Occipital lobe (tissue), 1 donor: ENCODE measurements at regions not wholly inside any gene's neighbourhood (a gene's known extent, or its start where the extent isn't known, plus 50 kb on each side); places are given as distances from the start of the nearest gene placed in this dataset.

Source experiments
- DNase-seq: peaks from one replicate; lab custom pipeline; 2025; lab: John Stamatoyannopoulos, UW

DNA sequence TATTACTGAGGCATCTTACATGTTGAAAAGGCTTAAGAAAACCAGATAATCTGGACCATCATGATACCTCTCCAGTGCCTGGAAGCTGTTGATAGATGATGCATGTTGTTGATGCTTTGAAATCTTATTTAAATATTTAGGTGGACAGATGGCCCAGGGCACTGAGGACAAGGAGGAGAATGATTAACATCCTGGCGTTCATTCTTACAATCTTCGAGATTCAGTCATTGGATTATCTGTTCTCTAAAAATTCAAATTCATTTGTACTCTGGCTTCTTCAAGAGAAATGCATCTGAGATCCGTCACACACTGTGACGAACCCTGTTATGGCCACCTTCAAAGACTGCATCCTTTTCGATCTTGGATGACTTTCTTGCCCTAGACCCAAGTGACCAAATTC is 121.3 kb upstream of the IGF1 start:
- no peak for DNase-seq

DNA sequence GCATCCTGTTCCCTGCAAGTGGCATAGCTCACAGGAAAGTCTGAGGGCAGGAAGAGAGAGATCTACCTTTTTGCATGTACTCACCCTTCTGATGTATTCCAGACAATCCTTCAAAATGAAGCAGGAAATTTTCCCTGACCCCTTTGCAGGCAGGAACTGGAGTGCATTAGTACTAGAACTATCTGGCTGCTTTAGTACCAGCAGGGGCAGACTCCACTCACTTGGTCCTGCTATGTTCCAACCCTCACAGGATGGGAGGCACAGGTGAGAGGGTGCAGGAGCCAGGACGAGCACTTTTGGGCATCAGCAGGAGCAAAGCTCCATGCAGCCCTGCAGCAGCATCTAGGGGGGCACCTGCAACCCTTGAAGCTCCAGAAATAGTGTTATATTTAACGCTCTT is 116.3 kb upstream of the IGF1 start:
- no peak for DNase-seq

DNA sequence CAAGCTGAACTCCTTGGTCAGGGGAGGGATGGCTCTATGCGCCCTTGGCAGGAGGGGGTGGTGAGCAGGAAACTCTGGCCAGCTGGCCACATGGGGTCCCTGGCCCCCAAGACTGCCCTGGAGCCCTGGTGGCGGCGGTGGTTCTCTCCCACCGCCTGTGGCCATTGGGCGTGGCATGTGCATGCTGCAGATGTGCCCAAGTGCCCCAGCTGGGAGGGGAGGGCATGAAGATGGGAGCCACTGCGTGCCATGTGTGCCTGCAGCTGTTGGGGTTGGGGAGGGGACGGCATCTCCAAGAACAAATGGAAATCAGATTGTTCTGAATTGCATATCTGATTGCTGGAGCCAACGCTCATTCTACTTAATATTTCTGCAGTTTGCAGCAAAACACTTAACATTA is 115.7 kb upstream of the IGF1 start:
- no peak for DNase-seq

DNA sequence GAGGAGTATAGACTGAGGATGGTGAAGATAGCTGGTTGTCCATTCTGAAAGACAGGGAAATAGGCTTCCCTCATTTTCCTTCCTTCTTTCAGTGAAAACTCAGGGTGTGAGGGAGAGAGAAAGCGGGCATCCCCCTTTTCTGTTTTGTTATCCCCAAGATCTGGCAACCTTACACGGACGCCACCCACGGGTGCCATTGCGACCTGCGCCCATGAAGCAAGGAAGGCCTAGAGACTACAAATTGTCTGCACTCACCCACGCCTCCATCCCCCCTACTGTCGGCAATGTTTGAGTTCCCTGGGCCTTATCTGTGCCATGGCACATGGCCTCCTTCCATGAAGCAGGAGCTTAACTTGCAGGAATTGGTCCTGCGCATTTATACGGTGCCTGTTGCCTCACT is 115.0 kb upstream of the IGF1 start:
- DNase-seq: no peak

DNA sequence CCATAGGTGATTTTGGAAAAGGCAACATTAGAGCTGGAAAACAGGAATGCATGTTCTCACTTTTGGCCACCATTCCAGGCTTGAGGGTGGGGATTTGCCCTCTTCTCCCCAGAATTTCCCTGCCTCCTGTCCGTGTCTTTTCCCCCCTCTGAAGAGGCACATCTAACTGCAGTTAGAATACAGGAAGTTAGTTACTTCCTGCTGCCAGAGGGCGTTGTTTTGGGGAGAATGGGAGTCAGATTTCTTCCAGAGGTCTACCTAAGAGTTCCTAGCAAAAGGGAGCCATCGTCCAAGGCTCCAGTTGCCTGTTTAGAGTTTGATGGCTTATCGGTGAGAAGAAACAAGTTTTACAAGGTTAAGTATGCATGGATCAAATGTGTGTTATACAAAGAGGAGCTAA is 112.8 kb upstream of the IGF1 start:
- DNase-seq: no peak

DNA sequence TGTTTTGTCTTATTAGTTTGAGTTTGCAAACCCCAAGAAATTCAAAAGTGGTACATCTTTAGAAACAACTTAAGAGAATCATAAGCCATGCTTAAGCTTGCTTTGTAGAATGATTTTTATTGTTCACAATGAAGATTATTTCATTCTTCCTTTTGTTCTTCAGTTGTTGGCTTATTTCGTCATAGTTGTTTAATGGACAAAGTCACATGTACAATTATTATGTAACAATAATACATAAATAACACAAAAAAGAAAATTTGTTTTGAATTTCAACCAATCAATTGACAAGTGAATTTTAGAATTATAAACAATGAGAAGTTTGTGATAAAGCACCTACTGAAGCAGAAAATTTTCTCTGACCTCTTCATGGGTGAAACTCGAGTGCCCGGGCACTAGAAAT is 111.8 kb upstream of the IGF1 start:
- DNase-seq: no peak

DNA sequence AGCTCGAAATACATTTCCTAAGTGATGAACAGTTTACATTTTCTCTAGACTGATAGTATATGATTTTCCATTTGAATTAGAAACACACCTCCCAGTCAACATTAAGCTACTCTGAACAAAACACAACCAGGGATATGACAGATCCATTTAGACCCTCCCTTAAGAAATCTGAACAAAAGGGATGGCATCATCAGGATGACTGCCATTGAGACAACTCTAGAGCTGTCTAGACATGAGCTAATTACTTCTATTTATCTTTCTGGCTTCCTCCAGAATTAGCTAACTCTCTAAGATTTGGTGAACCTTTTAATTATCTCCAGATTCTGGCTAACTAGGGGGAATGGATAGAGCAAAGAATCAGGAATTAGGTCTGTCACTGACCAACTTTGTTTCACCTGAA is 92.9 kb upstream of the IGF1 start:
- DNase-seq: no peak

DNA sequence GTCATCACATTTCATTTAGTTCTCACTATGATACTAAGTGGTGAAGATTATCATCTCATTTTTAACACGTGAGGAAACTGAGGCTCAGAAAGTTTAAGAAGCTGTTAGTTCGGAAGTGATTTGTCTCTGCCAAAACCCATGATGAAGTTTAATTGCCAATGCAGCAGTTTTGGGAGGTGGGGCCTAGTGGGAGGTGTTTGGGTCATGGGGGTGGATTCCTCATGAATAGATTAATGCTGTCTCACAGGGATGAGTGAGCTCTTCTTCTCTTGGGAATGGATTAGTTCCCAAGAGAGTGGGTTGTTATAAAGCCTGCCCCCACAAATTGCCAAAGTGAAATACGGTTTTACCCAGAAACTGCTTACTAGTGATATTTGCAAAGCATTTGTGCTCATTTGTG is 91.5 kb upstream of the IGF1 start:
- DNase-seq: no peak

DNA sequence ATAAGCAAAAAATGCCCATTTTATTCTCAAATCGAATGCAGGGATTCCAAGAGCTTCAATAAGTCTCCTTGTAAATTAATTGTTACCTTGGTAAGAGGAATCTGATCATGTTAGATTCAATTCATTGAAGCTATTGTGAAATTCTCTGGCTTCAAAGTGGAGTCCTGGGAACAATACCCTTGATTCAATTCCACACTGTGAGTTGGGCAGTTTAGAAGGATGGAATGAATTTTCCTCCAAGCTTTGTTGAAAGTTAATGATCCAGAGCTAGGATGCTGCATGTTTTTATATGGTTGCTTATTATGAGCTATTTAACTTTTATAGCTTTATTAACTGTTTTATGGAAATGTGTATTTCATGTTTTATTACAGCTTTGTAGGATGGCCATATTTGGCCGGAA is 89.9 kb upstream of the IGF1 start:
- no peak for DNase-seq

DNA sequence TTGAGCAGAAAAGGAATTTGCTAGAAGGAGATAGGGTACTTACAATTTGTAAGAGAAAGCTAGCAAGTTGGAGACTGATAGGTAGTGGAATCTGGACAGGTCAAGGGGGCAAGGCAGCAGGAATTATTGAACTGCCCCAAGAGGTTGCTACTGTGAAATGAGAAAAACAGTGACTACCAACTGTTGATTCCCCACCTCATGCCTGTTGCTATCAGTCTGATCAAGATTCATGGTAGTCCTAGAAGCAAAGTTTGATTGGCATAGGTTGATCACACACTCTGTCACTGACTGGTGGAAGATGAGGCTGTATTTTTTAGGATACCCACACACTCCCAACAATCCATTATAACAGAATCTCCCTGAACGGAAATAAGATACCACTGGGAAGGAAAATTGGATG is 89.4 kb upstream of the IGF1 start:
- no peak for DNase-seq

DNA sequence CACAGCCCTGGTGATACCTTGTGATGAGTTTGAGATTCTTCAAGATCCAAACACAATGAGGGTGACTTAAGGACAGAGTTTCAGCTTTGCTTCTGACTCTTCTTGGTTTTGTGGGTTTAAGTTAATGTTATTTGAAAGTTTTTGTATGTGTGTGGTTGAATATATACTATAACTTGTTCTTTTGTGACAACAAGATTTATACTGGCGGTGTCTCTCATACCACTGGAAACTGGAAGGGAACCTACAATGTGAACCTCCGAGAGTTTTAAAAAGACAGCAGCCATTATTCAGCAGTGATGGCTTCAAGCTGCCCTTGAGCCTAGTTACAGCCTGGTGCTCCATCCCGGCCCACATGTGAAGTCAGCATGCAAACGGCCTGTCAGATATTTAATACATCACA is 87.9 kb upstream of the IGF1 start:
- DNase-seq: no peak

DNA sequence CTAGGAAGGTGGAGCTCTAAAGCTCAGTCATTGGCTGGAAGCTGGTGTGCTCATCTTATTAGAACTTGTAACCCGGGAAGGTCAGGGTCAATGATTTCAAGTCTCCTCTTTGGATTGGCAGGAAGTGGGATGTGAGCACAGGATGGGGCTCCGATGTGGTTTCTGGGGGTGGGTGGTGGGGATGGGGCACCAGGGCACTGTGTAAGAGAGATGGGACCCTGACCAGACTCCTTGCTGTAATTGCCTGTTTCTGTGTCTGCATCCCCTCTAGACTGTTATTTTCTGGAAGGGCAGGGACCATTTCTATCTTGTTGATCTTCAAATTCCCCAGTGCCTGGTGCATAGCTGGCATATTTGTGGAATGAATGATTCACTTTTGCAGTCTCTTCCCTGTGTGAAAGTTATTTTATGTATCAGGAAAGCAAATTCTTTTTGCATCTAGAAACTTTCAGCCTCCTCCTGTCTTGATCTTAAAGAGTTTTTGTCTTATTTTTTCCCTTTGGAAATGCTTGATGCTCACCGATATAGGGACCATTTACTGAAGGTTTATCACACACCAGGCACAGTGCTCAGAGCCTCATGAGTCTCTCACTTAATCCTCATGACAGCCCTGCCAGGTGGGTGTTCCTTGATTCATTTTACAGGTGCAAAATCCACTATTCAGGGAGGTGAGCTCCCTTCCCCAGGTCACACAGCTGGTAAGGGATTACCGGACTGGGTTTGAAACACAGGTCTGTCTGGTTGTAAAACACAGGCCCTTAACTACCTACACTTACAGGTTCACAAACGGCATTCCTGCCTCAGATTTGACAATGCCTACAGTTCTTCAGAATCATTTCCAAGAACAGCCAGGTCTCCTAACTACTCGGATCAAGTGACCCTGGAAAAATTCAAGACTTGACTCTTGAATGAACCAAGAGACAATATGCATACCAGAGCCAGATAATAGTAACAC is 86.9 kb upstream of the IGF1 start:
- DNase-seq: no peak

DNA sequence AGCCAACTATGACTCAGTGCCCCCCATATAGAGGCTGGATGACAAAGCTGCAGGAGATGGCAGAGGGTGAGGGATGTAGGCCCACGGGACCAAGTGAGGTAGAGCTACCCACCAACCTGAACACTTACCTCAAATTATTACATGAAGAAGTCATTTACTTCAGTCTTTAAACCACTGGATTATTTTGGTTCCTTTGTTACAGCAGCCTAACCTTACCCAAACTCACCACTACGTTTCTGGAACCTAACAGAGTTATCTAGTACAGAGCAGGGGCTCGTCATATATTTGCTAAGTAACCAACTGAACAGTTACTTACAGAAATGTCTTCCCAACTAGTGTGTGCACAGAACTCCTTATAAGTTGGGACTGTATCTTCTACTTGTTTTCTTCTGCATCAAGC is 85.2 kb upstream of the IGF1 start:
- no peak for DNase-seq

DNA sequence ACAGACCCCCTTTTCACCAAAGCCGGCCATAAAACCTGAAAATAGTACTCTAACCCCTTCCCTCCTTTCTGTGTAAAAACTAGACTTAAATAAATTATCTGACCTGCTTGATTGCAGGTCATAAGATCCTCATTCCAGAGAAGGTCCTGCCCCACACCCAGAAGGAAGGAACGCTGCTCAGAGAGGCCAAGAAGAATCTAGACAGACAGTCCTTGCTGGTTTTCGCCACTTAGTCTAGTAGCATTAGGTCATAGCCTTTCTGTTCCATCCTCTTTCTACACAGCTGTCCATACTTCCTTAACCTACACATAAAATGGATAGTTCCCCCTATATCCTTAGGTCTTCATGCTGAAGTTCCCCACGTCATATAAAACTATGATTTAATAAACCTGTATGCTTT is 83.7 kb upstream of the IGF1 start:
- DNase-seq: no peak

DNA sequence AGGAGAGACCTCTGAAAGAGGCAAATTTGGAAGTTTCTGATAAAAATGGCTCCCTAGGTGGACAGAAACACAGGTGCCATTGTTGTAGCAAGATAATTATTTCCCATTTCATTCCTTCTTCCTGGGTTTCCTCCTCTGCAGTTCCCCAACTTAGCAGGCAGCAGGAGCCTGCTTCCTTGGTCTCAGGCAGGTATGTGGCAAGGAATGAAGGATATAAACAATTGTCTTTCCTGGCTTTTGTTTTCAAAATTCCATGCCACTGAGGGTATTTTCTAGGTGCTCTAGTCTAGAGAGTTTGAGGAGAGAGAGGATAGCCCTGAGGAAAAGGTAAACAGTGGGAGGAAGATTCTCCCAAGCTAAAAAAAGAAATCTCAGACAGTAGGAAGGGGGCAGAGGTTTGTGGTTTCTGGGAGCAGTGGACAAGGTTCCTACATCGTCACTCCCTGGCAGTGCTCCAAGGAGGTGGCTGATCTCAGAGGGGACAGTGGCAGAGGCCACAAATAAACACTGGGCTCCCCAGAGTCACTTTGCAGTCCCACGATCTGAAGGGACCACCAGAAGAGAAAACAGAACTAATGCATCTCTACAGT is 82.6 kb upstream of the IGF1 start:
- DNase-seq: no peak

DNA sequence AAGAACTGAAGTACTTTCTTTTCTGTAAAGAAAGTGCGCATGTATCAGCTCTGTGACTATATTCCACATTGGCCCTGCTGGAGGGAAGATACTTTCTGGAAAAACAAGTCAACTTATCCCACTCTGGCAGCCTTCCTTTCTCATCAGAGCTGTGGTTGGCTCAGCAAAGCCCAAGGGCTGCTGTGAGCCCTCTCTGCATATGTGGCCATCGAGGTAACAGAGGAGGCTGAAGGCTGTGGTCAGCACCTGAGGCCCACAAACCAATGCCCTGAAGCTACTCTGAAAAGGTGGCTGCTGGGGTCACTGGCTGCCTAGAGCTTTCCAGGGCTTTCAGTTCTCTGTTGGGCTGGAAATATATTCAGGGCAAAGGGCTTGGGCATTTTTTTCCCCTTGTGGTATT is 70.8 kb upstream of the IGF1 start:
- no peak for DNase-seq

DNA sequence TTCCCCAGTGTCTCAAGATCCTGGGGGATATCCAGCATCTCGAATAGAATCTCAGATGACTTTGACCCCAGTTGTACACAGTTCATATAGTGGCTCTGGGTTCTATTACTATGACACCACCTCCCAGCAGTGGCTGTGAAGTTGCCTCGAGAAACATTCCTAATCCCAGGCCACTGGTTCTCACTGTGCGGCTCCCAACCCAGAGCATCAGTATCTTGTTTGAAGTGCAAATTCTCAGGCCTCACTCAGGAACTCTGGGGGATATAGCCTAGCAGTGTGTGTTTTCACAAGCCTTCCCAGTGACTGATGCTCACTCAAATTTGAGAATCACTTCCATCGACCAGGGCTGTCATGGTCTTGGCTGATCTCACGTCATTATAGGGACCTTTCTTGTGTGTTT is 69.3 kb upstream of the IGF1 start:
- no peak for DNase-seq

DNA sequence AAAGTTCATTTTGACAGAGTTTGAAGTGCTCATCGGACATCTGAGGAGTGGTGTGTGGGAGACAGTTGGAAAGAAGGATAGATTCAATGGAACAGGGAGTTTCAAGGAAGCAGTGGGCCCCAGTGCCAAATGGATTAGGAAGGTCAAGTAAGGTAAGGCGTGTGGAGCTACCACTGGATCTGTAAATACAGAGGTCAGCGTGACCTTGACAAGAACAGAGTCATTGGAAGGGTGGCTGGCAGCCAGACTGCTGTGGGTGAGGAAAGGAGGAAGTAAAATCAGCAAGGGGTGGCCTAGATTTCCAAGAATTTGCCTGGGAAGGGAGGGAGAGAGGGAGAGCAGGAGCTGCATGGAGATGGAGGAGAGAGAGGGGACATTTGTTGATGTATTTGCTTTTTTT is 68.2 kb upstream of the IGF1 start:
- DNase-seq: no peak

DNA sequence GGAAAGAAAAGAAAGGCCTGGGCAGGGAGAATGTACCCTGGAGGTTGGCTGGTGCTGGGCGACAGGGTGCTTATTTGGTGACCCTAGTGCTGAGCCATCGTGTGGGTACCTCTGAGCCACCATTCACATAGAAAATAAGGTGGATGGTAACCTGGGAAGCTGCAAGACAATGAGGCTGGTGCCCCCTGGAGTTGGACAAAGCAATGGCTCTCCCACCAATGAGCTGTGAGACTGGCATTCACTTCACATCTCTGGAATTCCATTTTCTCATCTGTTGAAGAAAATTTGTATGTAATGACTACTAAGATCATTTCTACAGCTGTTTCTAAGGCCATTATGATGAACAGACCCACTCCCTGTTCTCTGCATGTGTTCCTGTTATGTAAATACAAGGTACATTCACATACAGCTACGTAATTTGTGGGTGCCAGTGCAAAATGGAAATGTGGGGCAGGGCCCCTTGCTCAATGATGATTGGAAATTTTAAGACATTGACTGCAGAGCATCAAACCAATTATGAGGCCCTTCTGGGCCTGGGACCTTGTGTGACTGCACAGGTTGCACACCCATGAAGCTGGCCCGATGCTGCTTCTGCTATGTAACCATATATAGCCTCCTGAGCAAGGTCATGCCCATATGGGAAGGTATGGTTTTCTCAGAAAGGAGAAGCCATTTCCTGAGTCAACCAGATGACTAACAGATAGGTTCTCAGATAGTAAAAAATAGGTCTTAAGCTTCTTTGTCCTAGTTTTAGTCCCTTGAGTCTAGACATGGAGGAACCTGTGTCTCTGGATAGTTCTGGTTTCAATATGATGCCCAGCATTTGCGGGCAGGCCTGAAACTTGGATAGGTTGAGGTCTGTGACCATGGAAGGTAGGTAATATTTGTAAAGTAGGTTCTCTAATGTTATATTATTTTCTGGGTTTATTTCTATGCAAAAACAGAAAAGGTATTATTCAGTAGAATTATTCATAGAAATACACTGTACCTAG is 63.4 kb upstream of the IGF1 start:
- DNase-seq: no peak

DNA sequence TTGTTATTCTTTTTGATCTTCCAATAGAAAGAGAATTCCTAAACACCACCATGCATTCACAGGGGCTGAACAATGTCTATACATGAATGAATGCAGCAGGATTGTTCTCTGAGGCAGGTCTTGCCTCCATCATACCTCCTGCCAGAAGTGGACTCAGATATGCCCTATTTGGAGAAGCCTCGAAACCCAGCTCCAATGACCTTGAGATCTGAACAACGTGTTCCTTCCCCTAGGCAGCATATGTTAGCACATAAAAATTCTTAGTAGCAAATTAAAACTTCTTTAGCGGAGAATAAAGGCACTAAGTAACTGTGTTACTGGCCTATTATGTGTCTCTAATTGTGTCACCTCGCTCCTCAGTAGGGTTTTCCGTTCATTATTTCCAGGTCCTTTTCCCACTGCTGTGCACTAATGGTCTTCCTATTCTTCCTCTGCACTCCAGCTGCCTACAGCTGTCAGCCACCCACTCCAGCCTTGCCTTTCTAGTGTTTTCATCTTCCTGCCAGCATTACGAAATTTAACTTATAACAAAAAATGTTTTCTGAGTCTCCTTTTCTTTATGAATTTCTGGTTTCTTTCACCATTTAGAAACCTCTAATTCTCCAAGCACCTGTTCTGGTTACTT is 62.6 kb upstream of the IGF1 start:
- no peak for DNase-seq

DNA sequence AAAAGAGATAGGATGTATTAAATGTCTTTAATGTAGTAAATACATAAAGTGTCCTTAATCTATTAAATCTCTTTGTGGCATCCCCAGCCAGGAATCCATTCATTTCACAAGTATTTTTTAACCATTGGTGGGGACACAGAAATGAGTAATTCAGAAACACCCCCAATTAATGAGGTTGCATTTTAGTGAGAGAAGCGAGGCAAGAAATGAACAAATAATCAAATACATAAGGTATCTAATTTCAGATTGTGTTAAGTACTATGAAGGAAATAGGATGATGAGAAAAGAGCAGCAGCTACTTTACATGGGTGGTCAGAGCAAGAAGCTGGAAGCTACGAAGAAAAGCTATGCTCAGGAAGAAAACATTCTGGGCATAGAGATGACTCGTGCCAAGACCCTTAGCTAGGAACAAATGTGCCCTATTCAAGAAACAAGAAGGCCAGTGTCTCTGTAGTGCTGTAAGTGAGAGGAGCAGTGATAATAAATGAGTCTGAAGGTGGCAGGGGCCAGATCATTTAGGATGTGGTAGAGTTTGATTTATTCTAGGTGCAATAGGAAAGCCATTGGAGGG is 60.5 kb upstream of the IGF1 start:
- no peak for DNase-seq
